Panc1 (cell line): ENCODE measurements at regions not wholly inside any gene's neighbourhood (a gene's known extent, or its start where the extent isn't known, plus 50 kb on each side); places are given as distances from the start of the nearest gene placed in this dataset.
A peak's percentile ranks its signal among the peaks of the same experiment; 100 is the strongest.

Source experiments
- ATAC-seq: fragments of 200-7000 bp; cut with Tn5 transposase; 2 replicates; pipeline ENCODE4 v1.9.1; 2020; ENCODE audit warnings: mild to moderate bottlenecking, moderate library complexity
- BruUV-seq: library from RNA; stranded (reverse); fragments of 400-500 nt; replicated peaks from 2 replicates; lab custom pipeline; 2021; lab: Mats Ljungman, UMichigan
- CTCF ChIA-PET: fragments of 300-600 bp; sonication (Branson Sonifier 250); formaldehyde crosslinking; loops from one replicate; lab custom pipeline; 2022; ENCODE audit warnings: antibody characterized with exemption; lab: Charles Lee
- POLR2A ChIA-PET: fragments of 300-600 bp; sonication (Branson Sonifier 250); formaldehyde crosslinking; loops from one replicate; lab custom pipeline; 2022; ENCODE audit warnings: antibody characterized with exemption; lab: Charles Lee
- DNase-seq: peaks from one replicate; pipeline ENCODE4 v3.0.0-alpha.2; 2010; ENCODE audit warnings: low read depth, low spot score
- H3K27ac ChIP-seq: 2 replicates; pipeline ENCODE4 v1.5.1; 2011; ENCODE audit warnings: mild to moderate bottlenecking, low read length, inconsistent platforms
- H3K27me3 ChIP-seq: fragments of 200-500 bp; sonication (Bioruptor generic); 2 replicates; pipeline ENCODE4 v1.6.0; 2014; ENCODE audit warnings: low read length, inconsistent platforms; ENCODE audit not compliant: control insufficient read depth, insufficient read depth
- H3K36me3 ChIP-seq: fragments of 200-500 bp; sonication (Bioruptor generic); 2 replicates; pipeline ENCODE4 v1.5.1; 2014; ENCODE audit warnings: inconsistent platforms, mild to moderate bottlenecking, low read length, moderate library complexity; ENCODE audit not compliant: control insufficient read depth, insufficient read depth
- H3K4me1 ChIP-seq: 2 replicates; pipeline ENCODE4 v1.5.1; 2011; ENCODE audit warnings: inconsistent platforms, mild to moderate bottlenecking, low read length, moderate library complexity; ENCODE audit not compliant: control insufficient read depth, insufficient read depth
- H3K4me3 ChIP-seq, 2 experiments: 2 replicates each; pipeline ENCODE4 v1.5.1; 2011 to 2012; ENCODE audit warnings: low read depth in 2 of 2, low read length in 2 of 2, mild to moderate bottlenecking in 2 of 2, inconsistent platforms in 1 of 2, moderate library complexity in 1 of 2
- H3K9me3 ChIP-seq: fragments of 200-500 bp; sonication (Bioruptor generic); 2 replicates; pipeline ENCODE4 v1.5.1; 2014; ENCODE audit warnings: low read depth, mild to moderate bottlenecking, inconsistent platforms, low read length, moderate library complexity; ENCODE audit not compliant: control insufficient read depth, insufficient read depth
- CTCF ChIP-seq: fragments of 450-650 bp; IDR thresholded peaks from 2 replicates; pipeline ENCODE4 v1.5.1; 2017; ENCODE audit warnings: mild to moderate bottlenecking
- POLR2AphosphoS5 ChIP-seq: IDR thresholded peaks from 2 replicates; pipeline ENCODE4 v1.6.1; 2012; ENCODE audit warnings: mild to moderate bottlenecking, low read depth, low read length, moderate library complexity
- REST ChIP-seq, 2 experiments: IDR thresholded peaks; 2 replicates each; pipeline ENCODE4 v1.6.1; 2011 to 2012; ENCODE audit warnings: low read depth in 2 of 2, control low read depth in 1 of 2, low read length in 1 of 2, mild to moderate bottlenecking in 1 of 2, moderate library complexity in 1 of 2; ENCODE audit not compliant: insufficient read depth in 1 of 2
- SIN3A ChIP-seq: IDR thresholded peaks from 2 replicates; pipeline ENCODE4 v1.6.1; 2012; ENCODE audit warnings: low read depth, mild to moderate bottlenecking, low read length, moderate library complexity, borderline replicate concordance; ENCODE audit not compliant: insufficient read depth
- TCF7L2 ChIP-seq: IDR thresholded peaks from 2 replicates; pipeline ENCODE4 v1.6.1; 2011; ENCODE audit warnings: mild to moderate bottlenecking, low read depth, low read length, inconsistent platforms
- in situ Hi-C: cut with HindIII; loops from 2 replicates; pipeline ENCODE4 v1.10.0; 2016; ENCODE audit warnings: low sequenced_read_pairs, low pct_unique_long_range_greater_than_20kb
- intact Hi-C: fragments of 100-400 bp; cut with micrococcal nuclease; formaldehyde crosslinking; loops from one replicate; pipeline ENCODE4 v1.10.0; 2022; ENCODE audit not compliant: unreplicated experiment

GRCh38 chr4:180832073-180832472, 1411.1 kb upstream of the TENM3 start:
- H3K36me3 ChIP-seq = no peaks in the 10 kb centered on the region
- DNase-seq = no peak
- no peak for ATAC-seq
- intact Hi-C loops (no loop called here), in situ Hi-C loops (no loop called here)
- TF ChIP-seq TCF7L2 (no peak), CTCF (peak; percentile 13; the same call in 1 of the 2 replicates), REST (IDR thresholded peaks at IDR 0.05; ENCODE audit: insufficient read depth in 1 of 2, low read depth in 2 of 2, low read length in 1 of 2) (no peak)
- POLR2A ChIA-PET = no interaction called here
- CTCF ChIA-PET = no interaction called here
- no peak overlapping the region for H3K27ac ChIP-seq
- H3K4me3 ChIP-seq = no peak overlapping the region
- H3K4me1 ChIP-seq = no peaks in the 10 kb centered on the region
- H3K9me3 ChIP-seq = no peaks in the 10 kb centered on the region
- BruUV-seq = no TSS peak
- no peaks in the 10 kb centered on the region for H3K27me3 ChIP-seq

- BruUV-seq = no TSS peak
- TF ChIP-seq REST (IDR thresholded peaks at IDR 0.05; ENCODE audit: insufficient read depth in 1 of 2, low read depth in 2 of 2, low read length in 1 of 2) (no peak), POLR2AphosphoS5 (no peak), TCF7L2 (no peak), SIN3A (no peak), CTCF (no peak)
- ChIA-PET CTCF (no interaction called here), POLR2A (no interaction called here)
- Histone ChIP-seq H3K4me1 (no peaks in the 10 kb centered on the region), H3K36me3 (no peaks in the 10 kb centered on the region), H3K27me3 (no peaks in the 10 kb centered on the region), H3K27ac (no peak overlapping the region), H3K4me3 (no peak overlapping the region), H3K9me3 (no peaks in the 10 kb centered on the region)
- in situ Hi-C loops (no loop called here), intact Hi-C loops (no loop called here)
- no peak for ATAC-seq
- no peak for DNase-seq
These were observed 1403.1 kb upstream of the TENM3 start for GRCh38 chr4:180840142-180840541.
